SW480 (cell line): ENCODE measurements at regions not wholly inside any gene's neighbourhood (a gene's known extent, or its start where the extent isn't known, plus 50 kb on each side); places are given as distances from the start of the nearest gene placed in this dataset.
"Not testable (repeated sequence)": the region's sequence is repeated elsewhere in the genome, so short reads cannot be mapped to it uniquely, and the experiment has no call there.

Source experiments
- DNase-seq: peaks from one replicate; pipeline ENCODE4 v3.0.0-alpha.2; 2016; ENCODE audit warnings: low spot score

DNA sequence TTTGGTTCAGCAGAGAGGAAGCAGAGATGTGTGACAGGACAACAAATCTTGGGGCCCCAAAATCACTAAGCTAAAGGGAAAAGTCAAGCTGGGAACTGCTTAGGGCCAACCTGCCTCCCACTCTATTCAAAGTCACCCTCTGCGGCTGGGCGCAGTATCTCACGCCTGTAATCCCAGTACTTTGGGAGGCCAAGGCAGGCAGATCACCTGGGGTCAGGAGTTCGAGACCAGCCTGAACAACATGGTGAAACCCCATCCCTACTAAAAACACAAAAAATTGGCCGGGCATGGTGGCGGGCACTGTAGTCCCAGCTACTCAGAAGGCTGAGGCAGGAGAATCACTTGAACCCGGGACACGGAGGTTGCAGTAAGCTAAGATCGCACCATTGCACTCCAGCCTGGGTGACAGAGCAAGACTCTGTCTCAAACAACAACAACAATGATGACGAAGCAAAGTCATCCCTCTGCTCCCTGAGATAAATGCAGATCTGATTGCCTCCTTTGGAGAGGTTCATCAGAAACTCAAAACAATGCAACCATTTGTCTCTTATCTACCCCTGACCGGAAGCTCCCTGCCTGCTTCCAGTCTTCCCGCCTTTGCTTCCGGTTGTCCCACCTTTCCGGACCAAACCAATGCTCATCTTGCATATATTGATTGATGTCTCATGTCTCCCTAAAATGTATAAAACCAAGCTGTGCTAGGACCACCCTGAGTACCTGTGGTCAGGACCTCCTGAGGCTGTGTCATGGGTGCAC is 136.4 kb upstream of the AFDN start:
- DNase-seq, result not testable (repeated sequence)

DNA sequence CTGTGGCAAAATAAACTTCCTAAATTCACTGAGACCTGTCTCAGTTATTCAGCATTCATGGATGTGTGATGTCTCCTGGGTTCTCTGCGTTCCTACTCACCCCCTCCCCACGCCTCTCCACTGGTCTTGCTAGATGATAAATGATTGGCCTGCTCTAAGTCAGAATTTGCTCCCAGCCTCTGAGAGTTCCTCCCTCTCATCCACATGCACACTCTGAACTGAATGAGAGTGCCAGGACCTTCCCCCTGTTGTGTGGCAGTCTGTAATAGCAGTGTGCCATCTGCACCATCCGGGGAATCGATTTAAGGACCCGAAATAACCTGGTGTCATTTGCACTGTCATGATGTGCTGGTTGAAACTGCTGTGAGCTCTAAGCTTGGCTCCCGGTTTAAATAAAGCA is 135.8 kb upstream of the AFDN start:
- no peak for DNase-seq

DNA sequence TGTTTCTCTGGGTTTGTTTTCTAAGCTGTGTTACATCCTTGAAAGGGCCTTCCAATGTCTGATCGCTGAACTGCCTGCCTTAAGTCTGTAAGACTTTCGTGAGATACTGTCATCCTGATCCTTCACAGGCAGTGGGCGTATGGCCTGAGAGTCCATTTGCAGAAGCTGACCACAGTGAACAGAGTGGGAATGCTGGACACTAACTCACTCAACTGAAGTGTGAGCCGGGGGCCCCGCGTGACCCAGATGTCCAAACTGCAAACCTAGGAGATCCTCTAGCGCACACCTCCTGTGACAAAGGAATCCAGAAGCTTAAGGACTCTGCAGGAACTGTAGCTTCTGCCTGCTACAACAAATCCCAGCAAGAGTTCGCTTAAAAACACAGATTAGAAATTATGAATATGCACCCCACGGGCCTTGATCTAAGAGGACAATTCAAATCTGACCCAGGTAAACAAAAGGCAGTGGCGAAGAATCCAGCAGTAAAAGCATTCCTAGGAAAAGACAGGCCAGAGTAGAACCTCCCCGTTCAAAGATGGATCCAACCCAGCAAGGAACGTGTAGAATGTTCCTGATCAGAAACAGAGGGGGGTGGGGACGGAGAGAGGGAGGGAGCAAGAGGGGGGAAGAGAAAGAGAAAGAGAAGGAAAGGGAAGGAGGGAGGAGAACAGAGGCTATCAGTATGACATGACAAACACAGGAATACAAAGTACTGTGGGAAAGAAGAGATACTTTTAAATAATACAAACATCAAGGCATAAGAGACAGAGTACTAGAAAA is 135.0 kb upstream of the AFDN start:
- no peak for DNase-seq

DNA sequence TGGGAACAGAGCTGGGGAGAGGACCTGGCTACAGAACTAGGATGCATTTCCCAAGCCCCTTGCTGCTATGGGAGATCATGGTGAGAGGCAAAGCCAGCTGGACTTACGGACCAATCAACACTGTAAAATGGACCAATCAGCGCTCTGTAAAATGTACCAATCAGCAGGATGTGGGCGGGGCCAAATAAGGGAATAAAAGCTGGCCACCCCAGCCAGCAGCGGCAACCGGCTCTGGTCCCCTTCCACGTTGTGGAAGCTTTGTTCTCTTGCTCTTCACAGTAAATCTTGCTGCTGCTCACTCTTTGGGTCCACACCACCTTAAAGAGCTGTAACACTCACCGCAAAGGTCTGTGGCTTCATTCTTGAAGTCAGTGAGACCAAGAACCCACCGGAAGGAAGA is 133.2 kb upstream of the AFDN start:
- not testable (repeated sequence) for DNase-seq

DNA sequence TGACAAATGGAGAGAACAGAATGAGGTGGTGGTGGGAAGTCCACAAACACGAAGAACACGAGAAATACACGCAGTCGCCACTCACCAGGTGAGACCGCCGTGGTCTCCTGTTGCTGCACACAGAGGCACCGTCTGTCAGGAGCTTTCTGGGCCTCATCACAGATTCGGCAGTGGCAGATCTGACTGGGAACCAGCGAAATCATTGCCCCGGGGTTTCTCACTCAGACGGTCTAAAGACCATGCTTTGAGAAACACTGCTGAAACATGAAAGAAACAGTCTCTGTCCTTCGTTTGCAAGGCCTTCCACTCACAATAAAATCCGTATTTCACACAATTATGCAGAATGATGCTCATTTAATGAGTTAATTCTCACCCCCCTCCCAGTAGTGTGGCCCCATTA is 130.9 kb upstream of the AFDN start:
- no peak for DNase-seq

DNA sequence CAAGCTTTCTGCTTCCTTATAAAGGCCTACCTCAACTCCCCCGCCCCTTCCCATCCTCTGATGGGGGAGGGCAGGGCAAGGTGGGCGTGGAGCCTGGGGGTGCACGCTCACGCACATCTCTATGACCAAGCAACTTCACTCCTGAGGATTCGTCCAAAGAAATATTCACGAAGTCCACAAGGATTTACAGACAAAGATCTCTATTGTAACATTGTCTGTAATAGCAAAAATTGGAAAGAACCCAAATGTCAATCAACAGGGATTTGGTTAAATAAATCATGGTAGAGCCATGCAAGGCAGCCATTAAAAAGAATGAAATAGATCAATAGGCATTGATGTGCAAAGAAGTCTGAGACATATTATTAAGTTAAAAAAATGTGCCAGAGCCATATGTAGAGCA is 130.4 kb upstream of the AFDN start:
- DNase-seq, result no peak

DNA sequence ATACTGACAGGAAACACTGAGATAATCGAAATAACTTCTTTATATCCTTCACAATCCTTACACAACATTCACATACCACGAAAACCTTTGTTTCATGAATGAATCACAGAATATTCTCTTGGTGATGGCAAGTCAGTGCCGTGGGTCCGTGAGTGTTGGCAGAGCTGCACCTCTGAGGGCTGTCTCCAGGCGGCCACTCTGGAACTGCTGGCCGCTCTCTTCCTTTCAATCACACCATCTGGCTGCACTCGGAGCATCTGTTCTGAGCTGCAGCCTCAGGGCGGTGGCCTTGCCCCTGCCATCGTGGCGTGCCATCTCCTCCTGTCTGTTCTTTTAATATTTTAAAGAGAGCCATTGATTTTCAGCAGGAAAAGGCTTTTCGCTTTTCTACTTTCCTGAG is 129.4 kb upstream of the AFDN start:
- no peak for DNase-seq

DNA sequence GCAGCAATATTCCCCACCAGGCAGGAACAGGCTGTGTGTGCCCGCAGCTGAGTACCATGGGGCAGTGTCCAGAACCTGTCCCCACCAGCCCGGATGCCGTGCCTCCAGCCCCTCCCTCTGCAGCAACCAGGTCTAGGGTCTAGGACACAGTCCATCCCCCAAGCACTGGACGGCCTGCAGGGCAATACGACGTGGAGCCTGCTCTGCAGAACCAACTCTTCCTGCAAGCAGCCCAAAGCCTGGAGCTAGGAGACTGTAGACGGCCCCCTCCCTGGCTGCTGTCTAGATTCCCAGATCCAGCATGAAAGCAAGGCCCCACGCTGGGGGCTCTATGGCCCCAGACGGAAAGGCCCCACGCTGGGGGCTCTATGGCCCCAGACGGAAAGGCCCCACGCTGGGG is 128.2 kb upstream of the AFDN start:
- no peak for DNase-seq

DNA sequence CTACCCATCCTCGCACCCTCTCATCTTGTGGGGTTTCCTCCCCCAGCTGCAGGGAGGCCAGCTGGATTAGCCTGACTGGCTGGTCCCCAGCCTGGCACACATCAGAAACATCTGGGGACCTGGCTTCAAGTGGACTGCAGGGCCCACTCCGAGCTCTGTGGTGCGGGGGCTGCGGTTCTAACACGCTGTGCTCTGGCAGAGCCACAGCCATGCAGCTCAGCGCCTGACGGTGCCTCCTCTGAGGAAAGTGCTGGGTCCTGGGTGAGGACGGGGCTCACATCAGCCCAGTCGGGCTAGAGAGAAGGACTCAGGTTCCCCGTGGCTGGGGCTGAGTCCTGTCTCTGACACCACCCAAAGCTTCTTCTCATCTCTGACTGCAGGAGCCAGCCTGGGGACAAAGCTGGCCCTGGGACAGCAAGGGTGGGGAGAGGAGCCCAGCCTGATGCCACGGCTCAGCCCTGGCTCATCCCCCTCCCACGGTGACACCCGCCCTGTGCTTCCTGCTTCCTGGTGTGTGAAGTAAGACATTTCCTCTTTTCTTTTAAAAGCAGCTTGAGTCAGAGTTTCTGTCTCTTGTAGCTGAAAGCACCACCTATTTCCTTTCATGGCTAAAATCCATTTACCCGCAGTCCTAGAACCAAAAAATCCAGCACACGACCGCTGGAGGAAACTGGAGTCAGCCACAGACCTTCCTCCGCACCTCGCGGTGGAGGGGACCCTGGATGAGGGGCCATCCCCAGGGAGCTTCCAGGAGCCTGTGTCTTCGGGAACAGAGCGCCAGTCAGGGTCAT is 127.4 kb upstream of the AFDN start:
- DNase-seq, result no peak

DNA sequence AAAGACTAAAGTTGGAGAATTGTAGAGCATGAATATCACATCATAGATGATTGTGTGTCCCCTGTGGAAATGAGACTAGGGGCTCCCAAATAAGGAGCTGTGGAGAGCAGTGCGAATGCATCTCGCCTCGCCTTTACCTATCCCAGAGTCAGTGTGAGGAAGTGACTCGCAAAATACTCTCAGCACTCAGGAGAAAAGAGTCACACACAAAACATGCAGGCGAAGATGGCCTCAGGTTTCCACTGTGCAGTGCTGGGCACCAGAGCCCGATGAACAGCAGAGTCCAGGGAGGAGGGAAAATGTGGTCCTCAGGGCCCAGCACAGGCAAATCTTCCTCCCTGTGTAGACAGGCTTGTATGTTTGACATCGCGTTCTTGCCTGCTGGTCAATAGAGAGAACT is 126.5 kb upstream of the AFDN start:
- DNase-seq, result no peak

DNA sequence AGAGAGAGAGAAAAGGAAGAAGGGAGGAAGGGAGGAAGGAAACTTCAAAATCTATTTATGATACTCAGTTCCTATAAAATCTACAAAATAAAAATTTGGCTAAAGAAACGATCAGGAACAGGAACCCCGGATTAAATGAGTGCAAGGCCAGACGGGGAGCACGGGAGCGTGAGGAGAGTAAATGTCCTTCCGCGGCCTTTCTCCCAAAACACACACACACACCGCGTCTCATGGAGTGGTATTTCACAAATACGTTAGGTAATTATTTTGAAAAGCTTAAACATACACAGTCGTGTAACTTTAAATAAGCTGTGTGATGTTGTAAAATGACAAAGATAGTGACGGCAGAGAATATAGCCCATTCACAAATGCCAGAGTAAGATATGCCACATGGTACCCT is 125.7 kb upstream of the AFDN start:
- DNase-seq, result no peak

DNA sequence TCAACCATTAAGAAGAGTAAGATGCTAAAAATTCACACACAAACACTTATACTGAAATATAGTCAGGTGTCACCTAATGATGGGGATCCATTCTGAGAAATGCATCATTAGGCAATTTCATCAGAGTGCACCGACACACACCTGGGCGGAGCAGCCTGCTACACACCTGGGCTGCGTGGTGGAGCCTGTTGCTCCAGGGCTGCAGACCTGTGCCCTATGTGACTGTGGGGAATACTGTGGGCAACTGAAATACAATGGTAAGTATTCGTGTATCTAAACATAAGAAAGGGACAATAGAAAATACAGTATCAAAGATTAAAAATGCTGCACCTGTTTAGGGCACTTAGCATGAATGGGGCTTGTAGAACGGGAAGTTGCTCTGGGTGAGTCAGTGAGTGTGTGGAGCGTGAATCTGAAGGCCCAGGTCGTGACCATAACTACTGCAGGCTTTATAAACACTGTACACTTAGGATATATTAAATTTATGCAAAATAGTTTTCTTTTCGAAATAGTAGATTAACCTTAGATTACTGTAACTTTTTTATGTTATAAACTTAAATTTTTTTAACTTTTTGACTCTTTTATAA is 124.4 kb upstream of the AFDN start:
- peak; percentile 36 for DNase-seq

DNA sequence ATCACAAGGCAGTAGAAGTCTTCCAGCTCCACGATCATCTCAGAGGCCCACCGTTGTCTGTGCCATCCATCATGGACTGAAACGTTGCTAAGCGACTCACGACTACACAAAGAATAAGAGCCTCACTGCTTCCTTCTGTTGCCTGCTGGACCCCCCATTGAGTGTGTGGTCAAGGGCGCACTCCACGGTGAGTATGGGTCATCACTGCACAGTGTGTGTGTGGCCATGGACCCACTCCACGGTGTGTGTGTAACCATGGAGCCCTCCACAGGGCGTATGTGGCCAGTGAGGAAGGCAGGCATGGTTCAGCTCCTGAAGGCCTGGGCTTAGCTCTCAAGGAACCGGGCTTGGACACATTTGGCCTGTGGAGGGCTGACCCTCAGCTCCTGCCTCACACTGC is 123.4 kb upstream of the AFDN start:
- no peak for DNase-seq

DNA sequence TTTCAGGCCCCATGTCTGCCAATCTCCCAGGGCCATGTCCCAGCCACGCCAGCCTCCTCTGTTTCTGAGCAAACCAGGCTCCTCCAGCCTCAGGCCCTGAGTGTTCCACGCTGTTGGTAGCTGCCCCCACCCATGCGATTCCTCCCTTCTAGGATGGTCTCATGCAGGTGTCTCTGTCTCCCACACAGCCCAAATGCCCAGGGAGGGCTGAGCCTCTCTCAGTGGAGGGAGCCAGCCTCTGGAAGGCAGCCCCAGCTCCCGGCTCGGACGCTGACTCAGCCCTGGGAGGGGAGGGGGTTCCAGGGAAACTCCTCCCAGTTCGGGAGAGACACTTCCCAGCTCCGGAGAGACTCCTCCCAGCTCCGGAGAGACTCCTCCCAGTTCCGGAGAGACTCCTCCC is 122.9 kb upstream of the AFDN start:
- no peak for DNase-seq

DNA sequence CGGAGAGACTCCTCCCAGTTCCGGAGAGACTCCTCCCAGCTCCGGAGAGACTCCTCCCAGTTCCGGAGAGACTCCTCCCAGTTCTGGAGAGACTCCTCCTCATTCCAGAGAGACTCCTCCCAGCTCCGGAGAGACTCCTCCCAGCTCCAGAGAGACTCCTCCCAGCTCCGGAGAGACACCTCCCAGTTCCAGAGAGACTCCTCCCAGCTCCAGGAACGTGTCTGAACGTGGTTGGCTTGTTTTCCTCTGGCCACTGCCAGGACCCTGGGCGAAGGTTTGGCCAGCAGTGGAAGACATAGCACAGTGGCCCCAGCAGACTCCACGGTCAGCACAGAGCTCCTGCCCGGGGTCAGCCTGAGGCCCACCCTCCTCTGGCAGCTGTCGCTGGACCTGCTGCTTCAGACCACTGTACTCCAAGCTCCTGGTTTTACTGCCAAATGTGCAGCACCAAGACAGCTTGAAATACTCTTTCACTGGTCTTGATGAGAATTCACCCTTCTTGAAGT is 122.3 kb upstream of the AFDN start:
- DNase-seq, result no peak

DNA sequence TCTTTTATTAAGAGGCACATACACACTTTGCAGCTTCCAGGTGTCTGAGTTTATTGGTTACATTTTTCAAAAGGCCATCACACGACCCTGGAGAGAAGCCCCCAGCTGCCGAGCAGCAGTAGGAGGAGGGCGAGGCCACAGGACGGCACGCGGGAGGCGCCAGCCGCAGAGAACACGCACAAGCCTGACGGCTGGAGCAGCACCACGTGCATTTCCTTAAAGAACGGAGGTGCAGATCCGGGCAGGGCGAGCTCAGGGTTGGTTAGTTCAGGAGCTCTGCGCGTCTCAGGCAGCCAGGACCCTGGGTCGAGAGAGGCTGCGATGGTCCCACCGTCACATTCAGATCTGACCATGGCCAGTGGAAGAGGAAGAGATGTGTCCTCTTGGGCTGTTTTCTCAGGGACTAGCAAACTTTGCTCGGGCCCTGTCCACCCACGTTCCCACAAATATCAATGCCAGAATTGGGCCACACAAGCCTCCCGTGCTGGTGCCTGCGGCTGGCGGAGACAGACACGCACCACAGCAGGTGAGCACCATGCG is 121.4 kb upstream of the AFDN start:
- no peak for DNase-seq

DNA sequence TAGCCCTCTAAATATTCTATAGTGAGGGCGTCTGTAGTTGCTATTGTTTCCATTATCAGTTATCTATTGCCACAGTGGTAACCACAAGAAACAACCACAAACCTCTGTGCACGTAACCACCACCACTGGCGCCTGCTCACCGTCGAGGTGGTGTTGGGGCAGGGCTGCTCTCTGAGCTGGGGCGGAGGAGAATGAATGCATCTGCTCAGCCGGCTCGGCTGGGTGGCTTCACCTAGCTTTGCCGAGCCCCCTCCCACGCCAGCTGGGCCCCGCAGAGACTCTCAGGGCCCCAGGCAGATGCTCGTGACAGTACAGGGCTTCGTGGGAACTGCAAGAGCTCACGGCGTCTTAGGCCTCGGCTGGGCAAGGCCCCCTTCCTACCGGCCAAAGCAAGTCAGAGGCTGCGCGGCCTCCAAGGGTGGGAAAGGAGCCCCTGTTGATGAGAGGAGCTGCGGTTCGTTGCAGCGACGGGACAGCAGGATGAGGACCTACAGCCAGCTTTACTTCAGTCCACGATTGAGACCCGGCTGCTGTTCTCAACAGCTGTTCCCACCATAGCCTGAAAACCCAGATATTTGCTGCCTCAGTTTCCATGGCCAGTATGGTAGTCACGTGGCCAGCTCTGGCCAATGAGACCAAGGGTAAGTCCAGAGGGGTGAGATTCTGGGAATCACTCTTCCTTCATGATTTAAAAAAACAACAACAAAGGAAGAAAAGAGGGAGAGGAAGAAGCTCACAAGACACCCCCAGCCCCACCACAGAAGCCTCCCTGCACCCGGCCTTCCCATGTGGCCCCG is 120.2 kb upstream of the AFDN start:
- DNase-seq, result peak; percentile 62

DNA sequence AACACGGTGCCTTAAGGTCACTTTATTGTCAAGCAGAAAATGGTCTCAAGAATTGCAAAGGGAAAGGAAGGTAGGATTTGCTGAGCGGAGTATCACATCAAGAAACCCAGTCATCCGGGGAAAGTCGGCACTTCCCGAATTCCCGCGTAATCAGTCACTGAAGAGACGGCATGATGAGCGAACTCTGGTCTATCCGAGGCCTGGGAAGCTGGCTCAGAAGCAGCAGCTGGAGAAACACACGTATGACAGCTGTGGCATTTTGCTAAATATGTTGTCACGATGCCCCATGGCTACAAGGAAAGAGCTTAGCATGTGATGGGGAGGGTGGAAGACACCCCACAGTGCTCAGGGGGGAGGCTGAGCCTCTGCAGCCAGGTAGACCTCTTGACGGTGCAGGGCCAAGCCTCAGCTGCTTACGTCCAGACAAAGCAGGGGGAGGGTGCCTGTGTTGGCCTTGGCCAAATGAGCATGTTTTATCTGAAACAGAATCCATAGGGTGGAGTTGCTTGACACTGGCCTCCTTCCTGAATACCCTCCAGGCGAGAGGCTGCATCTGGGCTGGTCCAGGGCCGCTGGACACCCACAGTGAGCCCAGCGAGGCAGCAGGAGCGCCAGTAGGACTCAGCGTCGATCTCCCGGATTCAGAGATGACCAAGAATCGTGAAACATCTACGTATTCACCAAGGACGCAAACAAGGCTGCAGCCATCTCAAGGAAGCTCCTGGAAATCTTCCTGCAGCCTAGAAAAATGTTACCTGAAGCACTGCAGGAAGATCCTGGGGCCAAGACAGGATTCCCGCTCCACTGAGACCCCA is 118.8 kb upstream of the AFDN start:
- DNase-seq, result no peak

DNA sequence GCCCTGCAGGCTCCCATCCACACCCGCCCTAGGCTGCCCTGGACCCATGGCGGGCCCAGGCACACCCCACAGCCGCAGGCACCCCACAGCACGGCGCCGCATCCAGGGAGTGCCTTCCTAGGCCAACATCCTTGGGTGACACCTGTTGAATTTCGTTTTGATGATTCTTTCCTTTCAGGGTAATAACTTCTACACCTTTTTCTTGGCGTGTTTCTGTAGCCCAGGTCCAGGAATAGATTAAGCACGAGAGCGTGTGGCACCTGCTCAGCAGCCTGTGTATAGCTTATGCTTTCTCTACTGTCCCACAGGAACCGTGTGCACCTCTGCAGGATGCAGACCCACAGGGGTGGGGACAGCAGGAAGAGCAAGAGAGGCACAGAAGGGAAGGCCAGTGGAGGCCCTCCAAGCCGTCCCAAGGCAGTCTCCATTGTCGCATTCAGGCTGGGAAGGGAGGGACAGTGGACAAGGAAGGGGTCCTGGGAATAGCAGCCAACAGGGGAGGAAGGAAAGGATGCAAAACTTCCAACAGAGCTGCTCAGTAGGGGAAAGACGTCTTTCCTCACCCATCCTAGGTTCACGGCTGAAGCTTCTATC is 118.1 kb upstream of the AFDN start:
- DNase-seq, result no peak

DNA sequence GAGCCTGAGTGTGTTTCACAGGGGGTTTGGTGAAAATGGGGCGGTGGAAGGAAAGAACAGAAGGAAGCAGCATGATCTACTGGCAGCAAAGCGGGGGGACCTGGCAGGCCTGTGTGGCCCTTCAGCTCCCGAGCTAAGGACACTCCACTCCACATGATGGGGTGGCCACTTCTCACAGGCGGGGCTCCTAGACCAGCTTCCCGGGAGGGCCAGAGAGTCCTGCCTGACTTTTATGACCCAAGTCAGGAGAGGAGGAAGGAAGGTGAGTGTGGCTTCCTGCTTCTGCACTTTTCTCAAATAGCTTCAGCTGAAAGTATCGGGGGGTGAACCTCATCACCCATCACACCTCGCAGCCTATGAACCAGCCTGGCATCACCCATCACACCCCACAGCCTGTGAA is 117.5 kb upstream of the AFDN start:
- no peak for DNase-seq
